ENCODE measurements at regions not wholly inside any gene's neighbourhood (a gene's known extent, or its start where the extent isn't known, plus 50 kb on each side); places are given as distances from the start of the nearest gene placed in this dataset.

GRCh38 chr1:190634134-190634533 is 156.5 kb upstream of the BRINP3 start:
- no peak for TF ChIP-seq CTCF (conservative IDR thresholded peaks at IDR 0.05 in 1 of 2, IDR thresholded peaks at IDR 0.05 in 1 of 2; ENCODE audit: extremely low read depth in 1 of 2, insufficient read depth in 1 of 2, low read depth in 1 of 2, low read length in 2 of 2)
- TF ChIP-seq EZH2 (IDR thresholded peaks at IDR 0.05; ENCODE audit: borderline replicate concordance, low read length) = no peak

Measured in mammary epithelial cell (primary cell).